Osteocyte (in vitro differentiated cells): ENCODE measurements at regions not wholly inside any gene's neighbourhood (a gene's known extent, or its start where the extent isn't known, plus 50 kb on each side); places are given as distances from the start of the nearest gene placed in this dataset.

ENCODE experiments used
- DNase-seq: peaks from one replicate; pipeline ENCODE4 v3.0.0; 2021; ENCODE audit warnings: mixed read lengths; ENCODE audit not compliant: unreplicated experiment; ENCODE audit errors: extremely low spot score
- H3K27ac Mint-ChIP-seq: one replicate; pipeline ENCODE4 v1.8.0; 2021; ENCODE audit warnings: mild to moderate bottlenecking, mixed read lengths; ENCODE audit not compliant: unreplicated experiment
- H3K27me3 Mint-ChIP-seq: one replicate; pipeline ENCODE4 v1.8.0; 2021; ENCODE audit warnings: mixed read lengths; ENCODE audit not compliant: unreplicated experiment
- H3K36me3 Mint-ChIP-seq: one replicate; pipeline ENCODE4 v1.8.0; 2021; ENCODE audit warnings: mixed read lengths; ENCODE audit not compliant: unreplicated experiment
- H3K4me1 Mint-ChIP-seq: one replicate; pipeline ENCODE4 v1.8.0; 2021; ENCODE audit warnings: mixed read lengths; ENCODE audit not compliant: unreplicated experiment
- H3K4me3 Mint-ChIP-seq: one replicate; pipeline ENCODE4 v1.8.0; 2021; ENCODE audit warnings: mild to moderate bottlenecking, moderate library complexity, mixed read lengths; ENCODE audit not compliant: unreplicated experiment
- H3K9me3 Mint-ChIP-seq: one replicate; pipeline ENCODE4 v1.8.0; 2021; ENCODE audit warnings: mixed read lengths; ENCODE audit not compliant: unreplicated experiment
- TF ChIP-seq, protein P1 (sequence below): fragments of 200-600 bp; sonication (generic); IDR thresholded peaks from 2 replicates; pipeline ENCODE4 v1.5.0; 2021; ENCODE audit warnings: antibody characterized with exemption, mild to moderate bottlenecking, moderate library complexity

DNA sequence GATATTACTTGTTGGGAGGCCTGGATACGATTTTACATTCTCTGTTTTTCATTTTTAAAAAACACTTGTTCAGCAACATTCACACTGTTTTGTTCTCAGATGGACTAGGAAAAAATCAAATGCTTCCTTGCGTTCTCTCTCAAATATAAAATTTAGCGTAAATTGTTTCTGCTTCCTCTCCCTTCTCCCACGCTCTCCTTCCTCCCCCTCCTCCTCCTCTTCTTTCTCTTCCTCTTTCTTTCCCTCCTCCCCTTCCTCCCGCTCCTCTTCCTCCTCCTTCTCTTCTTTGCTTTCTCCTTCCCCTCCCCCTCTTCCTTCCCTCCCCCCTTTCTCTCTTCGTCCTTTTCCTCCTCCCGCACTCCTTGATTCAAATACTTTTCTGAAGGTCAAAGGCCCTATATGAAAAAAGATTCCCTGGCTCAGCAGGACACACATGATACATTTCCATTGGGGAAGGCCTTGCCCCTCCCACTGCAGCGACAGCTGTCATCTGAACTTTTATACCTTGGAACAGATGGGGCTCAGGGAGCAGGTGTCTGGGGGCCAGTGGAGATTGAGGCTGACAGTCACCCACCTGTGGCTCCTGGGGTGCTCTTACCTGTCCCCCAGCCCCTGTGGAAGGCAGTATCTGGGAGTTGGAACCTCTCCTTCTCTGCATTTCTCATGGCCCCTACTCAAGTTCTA lies 99.4 kb upstream of the SDK2 start:
- Mint-ChIP-seq H3K4me1 (no peaks in the 10 kb centered on the region), H3K36me3 (no peaks in the 10 kb centered on the region), H3K27me3 (peaks cover 6% of the 10 kb centered on the region), H3K27ac (no peak overlapping the region), H3K9me3 (peaks cover 4% of the 10 kb centered on the region), H3K4me3 (no peak overlapping the region)
- TF ChIP-seq, protein P1, sequence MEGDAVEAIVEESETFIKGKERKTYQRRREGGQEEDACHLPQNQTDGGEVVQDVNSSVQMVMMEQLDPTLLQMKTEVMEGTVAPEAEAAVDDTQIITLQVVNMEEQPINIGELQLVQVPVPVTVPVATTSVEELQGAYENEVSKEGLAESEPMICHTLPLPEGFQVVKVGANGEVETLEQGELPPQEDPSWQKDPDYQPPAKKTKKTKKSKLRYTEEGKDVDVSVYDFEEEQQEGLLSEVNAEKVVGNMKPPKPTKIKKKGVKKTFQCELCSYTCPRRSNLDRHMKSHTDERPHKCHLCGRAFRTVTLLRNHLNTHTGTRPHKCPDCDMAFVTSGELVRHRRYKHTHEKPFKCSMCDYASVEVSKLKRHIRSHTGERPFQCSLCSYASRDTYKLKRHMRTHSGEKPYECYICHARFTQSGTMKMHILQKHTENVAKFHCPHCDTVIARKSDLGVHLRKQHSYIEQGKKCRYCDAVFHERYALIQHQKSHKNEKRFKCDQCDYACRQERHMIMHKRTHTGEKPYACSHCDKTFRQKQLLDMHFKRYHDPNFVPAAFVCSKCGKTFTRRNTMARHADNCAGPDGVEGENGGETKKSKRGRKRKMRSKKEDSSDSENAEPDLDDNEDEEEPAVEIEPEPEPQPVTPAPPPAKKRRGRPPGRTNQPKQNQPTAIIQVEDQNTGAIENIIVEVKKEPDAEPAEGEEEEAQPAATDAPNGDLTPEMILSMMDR = no peak
- no peak for DNase-seq

DNA sequence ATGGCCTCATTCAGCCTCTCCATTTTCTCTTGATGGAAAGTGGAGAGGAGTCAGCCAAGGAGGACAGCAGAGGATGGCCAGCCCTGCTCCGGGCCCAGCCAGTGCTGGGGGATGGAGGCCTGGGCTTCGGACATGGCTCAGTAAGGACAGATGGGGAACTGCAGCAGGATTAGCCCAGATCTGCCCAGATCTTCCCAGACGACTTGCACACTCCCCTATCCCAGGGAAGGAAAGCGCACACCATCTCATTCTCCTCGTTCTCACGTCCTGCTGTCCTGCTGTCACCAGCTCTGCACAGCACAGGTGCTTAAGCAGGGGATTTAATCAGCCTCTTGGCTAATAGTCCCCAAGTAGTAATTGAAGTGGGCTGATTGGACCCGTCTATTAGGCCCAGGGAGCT lies 100.2 kb upstream of the SDK2 start:
- Mint-ChIP-seq H3K36me3 (no peaks in the 10 kb centered on the region), H3K9me3 (peaks cover 4% of the 10 kb centered on the region), H3K27me3 (peaks cover 6% of the 10 kb centered on the region), H3K4me3 (no peak overlapping the region), H3K4me1 (no peaks in the 10 kb centered on the region), H3K27ac (no peak overlapping the region)
- no peak for DNase-seq
- TF ChIP-seq, protein P1 = no peak

DNA sequence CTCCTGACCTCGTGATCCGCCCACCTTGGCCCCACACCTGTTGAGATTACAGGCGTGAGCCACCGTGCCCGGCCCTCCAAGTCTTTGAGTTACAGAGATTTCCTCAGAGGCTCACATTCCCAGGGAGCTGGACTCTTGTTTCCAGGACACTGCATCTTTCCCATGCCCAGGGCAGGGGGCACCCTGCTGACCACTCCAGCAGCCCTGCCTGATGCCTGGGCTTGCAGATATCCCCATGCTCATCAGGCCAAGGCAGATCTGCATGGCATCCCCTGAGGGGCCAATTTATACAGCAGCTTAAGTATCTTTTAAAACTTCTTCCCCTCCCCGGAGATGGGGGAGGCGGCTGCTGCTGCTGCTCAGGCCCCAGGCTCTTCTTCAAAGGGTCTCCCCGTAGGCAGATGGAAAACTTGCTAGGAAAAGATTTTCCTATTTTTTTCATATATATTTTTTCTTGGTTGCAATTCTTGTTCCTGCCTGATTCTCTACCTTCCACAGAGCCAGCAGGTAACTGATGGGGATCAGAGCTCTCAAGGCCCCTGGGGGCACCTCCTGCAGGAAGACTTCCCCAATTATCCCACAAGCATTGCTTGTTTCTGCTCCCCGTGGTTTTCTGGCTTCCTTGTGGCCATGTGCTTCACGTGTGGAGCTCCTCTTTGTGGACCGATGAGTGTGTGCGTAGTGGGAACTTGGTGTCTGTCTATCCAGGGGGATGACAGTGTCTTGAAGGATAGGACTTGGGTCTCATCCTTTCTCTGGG lies 102.2 kb upstream of the SDK2 start:
- Mint-ChIP-seq H3K27me3 (peaks cover 6% of the 10 kb centered on the region), H3K4me3 (no peak overlapping the region), H3K9me3 (peaks cover 4% of the 10 kb centered on the region), H3K27ac (no peak overlapping the region), H3K4me1 (no peaks in the 10 kb centered on the region), H3K36me3 (no peaks in the 10 kb centered on the region)
- DNase-seq = no peak
- TF ChIP-seq, protein P1 = no peak

DNA sequence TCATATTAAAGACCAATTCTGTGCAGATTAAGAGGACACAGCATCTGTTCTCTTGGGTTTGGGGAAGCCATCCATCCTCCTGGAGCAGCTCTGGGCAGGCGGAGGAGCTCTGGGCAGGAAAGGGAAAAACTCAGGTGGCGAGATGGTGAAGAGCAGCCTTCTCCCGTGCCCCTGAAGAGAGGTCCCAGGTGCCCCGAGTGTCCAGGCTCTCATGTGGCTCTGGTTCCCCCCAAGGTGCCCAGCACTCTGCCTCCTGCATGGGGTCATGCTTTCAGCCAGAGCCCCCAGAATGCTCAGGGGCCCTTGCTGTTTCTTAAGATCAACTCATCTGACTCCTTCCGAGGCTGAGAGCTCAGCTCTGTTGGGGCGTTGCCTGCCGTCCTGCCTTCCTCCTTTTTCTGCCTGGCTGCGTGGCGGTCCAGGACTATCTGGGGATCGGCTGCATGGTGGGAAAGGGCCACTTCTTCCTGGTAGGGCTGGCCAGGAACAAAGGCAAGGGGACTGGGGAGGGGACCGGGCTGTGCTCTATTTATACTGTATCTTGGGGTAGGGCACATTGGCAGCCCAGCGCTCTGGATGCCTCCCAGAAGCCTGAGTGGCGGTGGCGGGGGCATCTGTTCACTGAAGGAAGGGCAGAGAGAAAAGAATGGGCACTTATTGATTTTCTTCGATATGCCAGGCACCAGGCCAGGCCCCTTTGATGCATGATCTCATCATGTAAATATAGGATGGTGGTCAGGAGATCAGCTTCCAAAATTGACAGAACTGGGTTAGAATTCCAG lies 103.2 kb upstream of the SDK2 start:
- no peak overlapping the region for H3K4me3 Mint-ChIP-seq
- H3K27me3 Mint-ChIP-seq = peaks cover 6% of the 10 kb centered on the region
- no peak for DNase-seq
- TF ChIP-seq, protein P1 = no peak
- H3K4me1 Mint-ChIP-seq = no peaks in the 10 kb centered on the region
- no peaks in the 10 kb centered on the region for H3K36me3 Mint-ChIP-seq
- H3K9me3 Mint-ChIP-seq = peaks cover 1% of the 10 kb centered on the region
- no peak overlapping the region for H3K27ac Mint-ChIP-seq

DNA sequence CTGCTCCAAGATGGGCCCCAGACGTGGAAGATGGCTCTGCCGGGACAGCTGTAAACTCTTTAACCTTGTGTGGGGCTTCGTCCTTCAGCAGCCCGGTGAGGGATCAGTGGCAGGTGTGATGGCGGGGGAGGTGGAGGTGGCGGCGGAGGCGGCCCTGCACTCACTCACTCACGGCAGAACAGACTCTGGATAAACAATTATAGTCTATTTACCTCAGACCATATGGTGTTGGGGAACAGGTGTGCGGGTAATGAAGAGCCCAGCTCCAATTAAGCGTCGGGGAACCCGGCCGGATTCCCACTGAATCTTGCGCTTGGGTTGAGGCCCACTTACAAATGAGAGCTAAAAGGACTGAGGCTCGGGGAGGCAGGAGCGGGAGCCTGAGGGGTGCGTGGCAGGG lies 104.3 kb upstream of the SDK2 start:
- Mint-ChIP-seq H3K9me3 (no peaks in the 10 kb centered on the region), H3K27ac (no peak overlapping the region), H3K36me3 (no peaks in the 10 kb centered on the region), H3K4me1 (no peaks in the 10 kb centered on the region), H3K4me3 (no peak overlapping the region), H3K27me3 (peaks cover 6% of the 10 kb centered on the region)
- no peak for DNase-seq
- TF ChIP-seq, protein P1 = no peak
